HS-5 (cell line): ENCODE measurements at regions not wholly inside any gene's neighbourhood (a gene's known extent, or its start where the extent isn't known, plus 50 kb on each side); places are given as distances from the start of the nearest gene placed in this dataset.
"Not testable (repeated sequence)": the region's sequence is repeated elsewhere in the genome, so short reads cannot be mapped to it uniquely, and the experiment has no call there.

Experiments used
- DNase-seq: peaks from one replicate; pipeline ENCODE4 v3.0.0-alpha.2; 2012; ENCODE audit warnings: low read depth

DNA sequence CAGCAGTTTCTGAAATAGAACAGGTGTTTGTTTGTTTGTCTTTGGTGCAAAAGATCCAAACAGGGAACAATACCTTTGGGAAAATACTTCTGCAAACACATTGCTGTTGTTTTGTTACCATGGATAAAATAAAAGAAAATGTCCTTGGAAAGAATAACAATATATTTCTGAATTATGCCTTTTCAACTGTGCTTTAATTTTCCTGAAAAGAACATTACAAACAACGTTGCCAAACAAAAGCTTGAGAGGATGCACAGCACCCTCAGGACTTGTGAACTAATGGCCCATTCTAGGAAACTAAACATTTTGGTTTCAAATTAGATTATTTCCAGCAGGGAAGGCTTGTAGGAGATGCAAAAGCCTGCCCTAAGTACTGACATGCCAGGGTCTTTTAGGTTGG is 967.2 kb downstream of the TLE4 start:
- DNase-seq: no peak

GRCh38 chr9:80522465-80522864 is 950.7 kb downstream of the TLE4 start:
- no peak for DNase-seq

GRCh38 chr9:80521151-80521550 is 949.4 kb downstream of the TLE4 start:
- DNase-seq: no peak

- no peak for DNase-seq
These were observed 948.5 kb downstream of the TLE4 start for GRCh38 chr9:80520231-80520630.

DNA sequence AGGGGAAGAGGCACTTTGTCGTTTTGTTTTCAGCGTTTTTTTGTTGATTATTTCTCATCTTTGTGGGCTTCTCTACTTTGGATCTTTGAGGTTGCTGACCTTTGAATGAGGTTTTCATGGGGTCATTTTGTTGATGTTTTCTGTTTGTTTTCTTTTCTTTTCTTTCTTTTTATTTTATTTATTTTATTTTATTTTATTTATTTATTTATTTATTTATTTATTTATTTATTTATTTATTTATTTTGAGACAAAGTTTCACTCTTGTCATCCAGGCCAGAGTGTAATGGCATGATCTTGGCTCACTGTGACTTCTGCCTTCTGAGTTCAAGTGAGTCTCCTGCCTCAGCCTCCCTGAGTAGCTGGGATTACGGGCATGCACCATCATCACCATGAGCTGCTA is 946.7 kb downstream of the TLE4 start:
- DNase-seq: no peak

GRCh38 chr9:80516679-80517078 is 944.9 kb downstream of the TLE4 start:
- no peak for DNase-seq

DNA sequence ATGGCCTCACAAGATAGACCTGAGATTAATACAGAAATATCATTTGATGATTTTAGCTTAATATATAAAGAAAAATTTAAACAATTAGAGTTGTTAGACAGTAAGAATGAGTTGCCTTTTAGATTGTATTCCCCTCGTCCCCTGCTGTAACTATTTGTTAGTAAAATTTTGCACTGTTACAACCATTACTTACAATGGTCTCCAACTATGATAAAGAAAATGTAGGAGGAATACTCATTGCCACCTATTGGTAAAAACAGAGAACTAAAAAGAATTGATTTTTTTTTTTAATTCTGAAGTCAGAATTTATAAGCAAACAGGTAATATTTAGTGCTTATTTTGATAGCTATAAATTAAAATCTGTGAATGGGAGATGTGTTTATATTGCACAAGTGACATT is 937.6 kb downstream of the TLE4 start:
- no peak for DNase-seq

DNA sequence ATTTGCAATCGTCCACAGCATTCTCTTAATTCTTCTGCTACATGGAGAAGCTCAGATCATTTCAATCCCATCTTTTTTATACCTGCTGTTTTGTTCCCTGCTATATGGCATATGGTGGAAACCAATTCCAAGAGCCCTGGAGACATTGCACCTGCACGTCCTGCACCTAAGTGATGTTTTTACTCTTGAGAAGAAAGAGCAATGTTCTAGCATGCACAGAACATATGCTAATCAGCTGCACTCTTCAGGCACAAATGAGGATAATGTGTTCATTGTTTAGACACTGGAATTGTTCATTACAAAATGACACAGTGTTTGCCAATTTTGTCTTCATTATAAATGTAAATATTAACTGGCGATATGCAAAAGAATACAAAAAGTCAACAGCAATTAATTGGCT is 935.8 kb downstream of the TLE4 start:
- DNase-seq: no peak

DNA sequence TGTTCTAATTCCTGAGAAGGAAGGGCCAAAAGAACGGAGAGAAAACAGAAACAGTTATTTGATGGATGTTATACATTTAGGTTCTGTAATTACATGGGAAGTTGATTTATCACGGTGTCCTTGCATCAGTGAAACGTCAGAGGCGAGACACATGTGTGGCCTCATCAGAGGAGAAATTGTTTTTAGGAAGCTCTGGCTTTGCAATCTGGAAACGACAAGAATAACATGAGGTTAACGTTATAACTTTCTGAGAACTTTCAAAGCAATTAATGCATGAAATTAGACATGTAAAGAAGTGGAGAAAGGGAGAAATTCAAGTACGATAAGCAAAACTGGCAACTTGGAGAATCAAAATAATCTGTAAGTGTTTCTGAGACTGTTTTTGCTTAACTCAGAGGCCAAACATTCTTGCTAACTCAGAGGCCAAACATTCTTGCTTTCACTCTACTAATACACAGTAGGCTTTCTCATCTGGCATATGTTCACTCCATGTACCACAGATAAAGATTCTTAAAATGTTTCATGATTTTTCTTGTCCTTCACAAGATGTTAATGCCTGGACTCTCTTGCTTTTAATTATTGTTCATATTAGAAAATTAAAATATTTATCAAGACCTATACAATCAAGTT is 933.0 kb downstream of the TLE4 start:
- DNase-seq: no peak

- DNase-seq: no peak
These were observed 932.0 kb downstream of the TLE4 start for GRCh38 chr9:80503671-80504281.

GRCh38 chr9:80502306-80502705 is 930.5 kb downstream of the TLE4 start:
- no peak for DNase-seq

DNA sequence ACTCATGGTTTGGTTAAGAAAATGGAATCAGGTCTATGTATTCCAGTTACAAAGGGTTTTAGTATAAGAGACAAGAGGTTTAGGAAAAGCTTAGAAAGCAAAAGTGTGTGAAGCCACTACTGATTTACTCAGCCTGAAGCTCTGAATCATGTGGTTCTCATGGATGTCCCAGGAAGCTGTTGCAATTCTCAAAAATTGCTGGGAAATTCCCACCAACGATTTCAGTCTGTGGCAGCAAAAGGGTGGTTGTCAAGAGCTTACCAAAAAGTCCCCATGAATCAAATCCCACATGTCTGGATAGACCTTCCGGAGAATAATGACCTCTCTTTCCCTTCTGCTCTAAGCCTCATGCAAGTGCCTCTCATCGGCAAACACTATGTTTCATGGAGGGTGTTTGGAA is 929.9 kb downstream of the TLE4 start:
- DNase-seq: no peak

DNA sequence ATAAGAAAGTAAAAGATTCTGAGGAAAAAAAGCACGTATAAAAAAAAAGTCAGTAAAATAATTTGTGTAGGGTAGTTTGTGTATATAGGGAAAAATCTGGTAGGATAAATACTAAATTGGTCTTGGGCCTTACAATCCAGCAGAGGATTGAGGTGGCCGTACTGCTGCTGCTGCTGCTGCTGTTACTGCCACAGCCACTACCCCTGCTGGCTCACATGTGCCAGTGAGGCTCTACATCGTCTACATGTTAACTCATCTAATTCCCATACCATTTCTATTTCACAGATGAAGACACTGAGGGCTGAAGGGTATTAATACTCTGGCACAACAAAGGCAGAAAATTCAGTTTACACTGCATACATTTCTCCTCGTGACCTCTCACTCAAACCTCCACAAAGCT is 928.5 kb downstream of the TLE4 start:
- no peak for DNase-seq

DNA sequence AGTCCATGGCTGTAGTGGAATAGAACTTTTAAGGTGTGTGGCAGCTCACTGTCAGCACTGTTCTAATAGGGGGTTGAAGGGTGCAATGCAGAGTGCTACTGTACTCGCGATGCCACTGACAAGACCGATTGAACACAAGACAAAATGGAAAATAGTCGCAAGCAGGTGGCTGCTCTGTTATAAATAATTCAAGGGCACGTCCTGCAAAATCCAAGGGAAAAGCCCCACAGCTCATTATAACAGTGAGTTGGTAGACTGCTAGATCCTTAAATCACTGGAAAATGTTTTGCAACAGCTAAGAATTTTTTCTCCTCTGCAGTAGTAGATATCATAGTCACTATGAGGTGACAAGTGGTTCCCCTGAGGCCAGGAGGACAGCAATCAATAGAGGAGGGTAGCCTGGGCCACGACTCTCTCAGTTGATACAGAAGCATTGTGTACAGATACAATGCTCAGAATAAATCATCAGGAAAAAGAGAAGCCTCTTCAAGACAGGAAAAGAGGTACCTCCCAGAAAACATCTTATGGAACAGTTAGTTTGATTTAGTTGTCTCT is 926.3 kb downstream of the TLE4 start:
- DNase-seq: no peak

- no peak for DNase-seq
These were observed 925.3 kb downstream of the TLE4 start for GRCh38 chr9:80496901-80497556.

GRCh38 chr9:80493258-80493657 is 921.5 kb downstream of the TLE4 start:
- DNase-seq: no peak

DNA sequence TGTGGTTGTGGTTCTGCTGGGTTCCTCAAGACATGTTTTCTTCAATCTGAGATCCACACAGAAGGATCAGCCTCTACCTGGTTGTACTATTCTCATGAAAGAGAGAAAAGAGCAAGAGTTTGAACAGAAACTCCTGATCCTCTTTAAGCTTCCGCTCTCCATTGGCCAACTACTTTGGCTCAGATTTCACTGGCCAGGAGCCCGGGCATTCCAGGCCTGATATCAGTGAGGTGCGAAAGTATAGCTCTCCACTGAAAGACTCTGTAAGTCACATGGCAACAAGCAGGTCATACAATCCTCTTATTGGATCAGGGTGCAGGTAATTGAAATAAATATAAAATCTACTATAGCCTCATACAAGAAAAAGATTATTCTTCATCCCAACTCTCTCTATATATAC is 920.5 kb downstream of the TLE4 start:
- DNase-seq: no peak

DNA sequence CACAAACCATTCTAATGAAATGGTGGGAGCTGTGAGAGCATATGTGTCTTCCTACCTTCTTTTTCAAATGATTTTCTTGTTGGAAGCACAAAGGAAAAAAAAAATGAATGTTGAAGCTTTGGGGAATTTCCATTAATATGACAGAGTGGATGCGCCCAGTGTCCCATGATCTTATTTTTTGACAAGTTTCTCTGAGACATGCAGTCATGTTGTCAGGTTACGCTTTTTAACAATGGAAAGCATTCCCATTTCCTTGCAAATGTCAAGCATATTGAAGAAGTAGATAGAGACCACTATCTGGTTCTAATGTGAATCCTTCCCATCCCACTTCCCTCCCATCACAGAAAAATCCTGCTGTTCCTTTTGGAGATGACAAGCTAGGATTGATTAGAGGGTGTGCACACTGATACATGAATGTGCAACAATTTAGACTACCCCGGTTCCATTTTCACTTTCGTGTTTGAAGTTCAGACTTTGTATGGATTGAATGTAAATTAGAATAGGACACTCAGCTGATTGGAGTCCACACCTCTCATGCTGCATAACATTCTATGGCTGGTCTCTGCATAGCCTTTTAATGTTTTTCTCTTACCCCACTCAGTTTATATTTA is 919.4 kb downstream of the TLE4 start:
- DNase-seq: no peak

DNA sequence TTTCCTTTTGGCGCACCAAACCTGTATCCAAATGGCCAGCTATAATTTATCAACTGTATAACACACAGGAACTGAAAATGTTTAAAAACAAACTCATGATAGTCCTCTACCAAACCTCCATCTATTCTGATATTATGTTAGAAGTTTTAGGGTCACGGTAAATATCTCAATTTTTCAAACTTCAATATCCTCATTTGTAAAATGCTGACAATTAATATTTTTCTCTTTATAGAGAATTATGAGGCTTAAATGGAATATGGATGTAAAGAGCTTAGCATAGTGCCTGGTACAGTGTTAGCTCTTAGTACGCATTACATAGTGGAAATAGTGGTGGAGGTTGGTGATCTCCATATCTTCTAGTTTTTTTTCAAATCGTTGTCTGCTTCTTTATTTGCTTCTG is 917.6 kb downstream of the TLE4 start:
- DNase-seq: no peak

DNA sequence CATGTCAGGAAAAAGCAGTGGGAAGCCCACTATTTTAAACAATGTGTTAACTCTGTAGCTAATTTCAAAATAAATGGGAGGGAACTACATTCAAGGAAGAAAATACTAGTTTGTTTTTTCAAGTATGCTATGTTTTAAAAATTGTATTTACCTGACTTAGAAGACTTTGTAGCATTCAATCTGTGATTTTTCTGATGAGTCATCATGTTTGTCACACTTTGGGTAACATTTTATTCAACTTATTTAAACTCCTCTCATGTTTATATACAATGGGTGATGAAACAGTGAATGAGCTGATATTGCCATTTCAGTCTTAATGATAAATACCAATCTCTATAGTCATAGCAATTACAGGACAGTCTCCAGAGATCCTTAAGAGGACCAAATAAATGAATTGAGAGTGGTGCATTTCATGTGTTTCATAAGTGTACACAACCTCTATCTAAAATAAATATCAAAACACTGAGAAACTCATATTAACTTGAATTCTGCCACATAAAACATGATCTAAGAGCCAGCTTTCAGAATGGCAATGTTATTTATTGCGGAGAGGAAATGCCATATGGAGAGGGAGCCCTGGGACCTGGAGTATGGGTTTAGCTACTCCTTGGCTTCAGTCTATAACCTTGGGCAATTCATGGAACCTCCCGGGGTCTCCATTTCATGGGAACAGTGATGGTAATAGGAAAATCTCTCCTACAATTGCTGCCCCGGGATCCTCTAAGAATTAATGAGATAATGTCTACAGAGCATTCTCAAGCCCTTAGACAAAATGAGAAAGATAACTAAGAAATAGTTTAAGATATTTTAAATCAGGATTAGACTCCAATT is 913.9 kb downstream of the TLE4 start:
- DNase-seq: no peak

- not testable (repeated sequence) for DNase-seq
These were observed 910.5 kb downstream of the TLE4 start for GRCh38 chr9:80482251-80482650.

- DNase-seq: no peak
These were observed 895.9 kb downstream of the TLE4 start for GRCh38 chr9:80467632-80468031.
